ENCODE measurements at regions not wholly inside any gene's neighbourhood (a gene's known extent, or its start where the extent isn't known, plus 50 kb on each side); places are given as distances from the start of the nearest gene placed in this dataset.

GRCh38 chr13:112185466-112185865 lies 118.5 kb downstream of the SOX1 start:
- no peak for DNase-seq (ENCODE audit: low read depth, low spot score)
- no peaks in the 10 kb centered on the region for H3K36me3 ChIP-seq (ENCODE audit: control insufficient read depth in 2 of 2, extremely low read depth in 1 of 2, insufficient read depth in 2 of 2, low read length in 2 of 2)
- H3K4me1 ChIP-seq (ENCODE audit: control insufficient read depth, extremely low read depth, insufficient read depth, low read length) = no peaks in the 10 kb centered on the region
- BruUV-seq (replicated peaks) = no TSS peak
- peaks cover 3% of the 10 kb centered on the region for H3K9me3 ChIP-seq (replicated peaks; ENCODE audit: control insufficient read depth, insufficient read depth, low read length)
- POLR2A ChIA-PET = no interaction called here
- dilution Hi-C loops (cut with MboI; ENCODE audit: extremely low pct_ligation_motif_present, low sequenced_read_pairs) = no loop called here
- intact Hi-C loops (cut with micrococcal nuclease) = no loop called here
- no peaks in the 10 kb centered on the region for H3K9me1 ChIP-seq (replicated peaks; ENCODE audit: control insufficient read depth, extremely low read depth, insufficient read depth, low read length)
- H3K9ac ChIP-seq (replicated peaks; ENCODE audit: extremely low read depth, insufficient read depth, low read length) = no peak overlapping the region
- H2AFZ ChIP-seq (ENCODE audit: low read depth, low read length) = no peak overlapping the region
- no peak overlapping the region for H3K4me3 ChIP-seq (replicated peaks in 1 of 3; ENCODE audit: insufficient read depth in 1 of 3, low read depth in 1 of 3, low read length in 3 of 3)
- H3K27me3 ChIP-seq (ENCODE audit: control insufficient read depth in 2 of 2, insufficient read depth in 2 of 2, low read length in 2 of 2) = no peaks in the 10 kb centered on the region
- no peak overlapping the region for H3K4me2 ChIP-seq (ENCODE audit: insufficient read depth, low read length)
- FAIRE-seq = no peak
- TF ChIP-seq JUN (IDR thresholded peaks at IDR 0.05; ENCODE audit: borderline replicate concordance, insufficient read depth, insufficient read length, low read depth) (no peak), EZH2 (IDR thresholded peaks at IDR 0.05; ENCODE audit: borderline replicate concordance, low read depth, low read length, severe bottlenecking) (no peak), POLR2A (IDR thresholded peaks at IDR 0.05; ENCODE audit: low read depth, low read length) (no peak), FOS (IDR thresholded peaks at IDR 0.05; ENCODE audit: borderline replicate concordance, insufficient read depth, low read length) (no peak), CTCF (IDR thresholded peaks at IDR 0.05; ENCODE audit: extremely low read depth in 1 of 2, insufficient read depth in 1 of 2, low read depth in 1 of 2, low read length in 2 of 2) (no peak), POLR2AphosphoS5 (IDR thresholded peaks at IDR 0.05; ENCODE audit: insufficient read depth, low read depth, low read length) (no peak), GATA2 (IDR thresholded peaks at IDR 0.05; ENCODE audit: insufficient read depth, insufficient read length, low read depth, low read length) (no peak)
- no peak overlapping the region for H3K27ac ChIP-seq (ENCODE audit: insufficient read depth, low read depth, low read length)
- H4K20me1 ChIP-seq (replicated peaks; ENCODE audit: control insufficient read depth, extremely low read depth, insufficient read depth, low read length) = no peaks in the 10 kb centered on the region
- CTCF ChIA-PET = no interaction called here
- no peaks in the 10 kb centered on the region for H3K79me2 ChIP-seq (ENCODE audit: control insufficient read depth, insufficient read depth, low read length)

GRCh38 chr13:112186091-112186490 lies 119.1 kb downstream of the SOX1 start:
- Histone ChIP-seq H4K20me1 (replicated peaks; ENCODE audit: control insufficient read depth, extremely low read depth, insufficient read depth, low read length) (no peaks in the 10 kb centered on the region), H3K4me2 (ENCODE audit: insufficient read depth, low read length) (no peak overlapping the region), H3K9ac (replicated peaks; ENCODE audit: extremely low read depth, insufficient read depth, low read length) (no peak overlapping the region), H3K4me1 (ENCODE audit: control insufficient read depth, extremely low read depth, insufficient read depth, low read length) (no peaks in the 10 kb centered on the region), H2AFZ (ENCODE audit: low read depth, low read length) (no peak overlapping the region), H3K4me3 (replicated peaks in 1 of 3; ENCODE audit: insufficient read depth in 1 of 3, low read depth in 1 of 3, low read length in 3 of 3) (no peak overlapping the region), H3K9me1 (replicated peaks; ENCODE audit: control insufficient read depth, extremely low read depth, insufficient read depth, low read length) (no peaks in the 10 kb centered on the region), H3K9me3 (replicated peaks; ENCODE audit: control insufficient read depth, insufficient read depth, low read length) (peaks cover 3% of the 10 kb centered on the region), H3K27ac (ENCODE audit: insufficient read depth, low read depth, low read length) (no peak overlapping the region), H3K36me3 (ENCODE audit: control insufficient read depth in 2 of 2, extremely low read depth in 1 of 2, insufficient read depth in 2 of 2, low read length in 2 of 2) (no peaks in the 10 kb centered on the region), H3K27me3 (ENCODE audit: control insufficient read depth in 2 of 2, insufficient read depth in 2 of 2, low read length in 2 of 2) (no peaks in the 10 kb centered on the region), H3K79me2 (ENCODE audit: control insufficient read depth, insufficient read depth, low read length) (no peaks in the 10 kb centered on the region)
- ChIA-PET CTCF (no interaction called here), POLR2A (no interaction called here)
- intact Hi-C loops (cut with micrococcal nuclease) (no loop called here), dilution Hi-C loops (cut with MboI; ENCODE audit: extremely low pct_ligation_motif_present, low sequenced_read_pairs) (no loop called here)
- BruUV-seq (replicated peaks) = no TSS peak
- no peak for DNase-seq (ENCODE audit: low read depth, low spot score)
- TF ChIP-seq MYC (IDR thresholded peaks at IDR 0.05; ENCODE audit: low read depth, low read length) (no peak), CTCF (IDR thresholded peaks at IDR 0.05; ENCODE audit: extremely low read depth in 1 of 2, insufficient read depth in 1 of 2, low read depth in 1 of 2, low read length in 2 of 2) (no peak), JUN (IDR thresholded peaks at IDR 0.05; ENCODE audit: borderline replicate concordance, insufficient read depth, insufficient read length, low read depth) (no peak), EZH2 (IDR thresholded peaks at IDR 0.05; ENCODE audit: borderline replicate concordance, low read depth, low read length, severe bottlenecking) (no peak), GATA2 (IDR thresholded peaks at IDR 0.05; ENCODE audit: insufficient read depth, insufficient read length, low read depth, low read length) (no peak), MAX (IDR thresholded peaks at IDR 0.05; ENCODE audit: insufficient read depth, insufficient read length) (no peak), POLR2AphosphoS5 (IDR thresholded peaks at IDR 0.05; ENCODE audit: insufficient read depth, low read depth, low read length) (no peak)
- no peak for FAIRE-seq
